ENCODE measurements at regions not wholly inside any gene's neighbourhood (a gene's known extent, or its start where the extent isn't known, plus 50 kb on each side); places are given as distances from the start of the nearest gene placed in this dataset.

- Histone ChIP-seq H3K27me3 (ENCODE audit: insufficient read depth) (no peaks in the 10 kb centered on the region), H4K20me1 (replicated peaks; ENCODE audit: insufficient read depth) (no peaks in the 10 kb centered on the region), H3K36me3 (ENCODE audit: insufficient read depth) (no peaks in the 10 kb centered on the region), H3K79me2 (replicated peaks; ENCODE audit: insufficient read depth) (no peaks in the 10 kb centered on the region), H3K27ac (ENCODE audit: low read depth) (no peak overlapping the region), H3K4me3 (no peak overlapping the region), H3K4me1 (ENCODE audit: insufficient read depth) (peaks cover 11% of the 10 kb centered on the region; the same call in 1 of the 2 replicates), H3F3A (replicated peaks; ENCODE audit: low read depth) (no peaks in the 10 kb centered on the region), H3K4me2 (no peak overlapping the region), H2AFZ (no peak overlapping the region), H3K9me2 (ENCODE audit: insufficient read depth) (no peaks in the 10 kb centered on the region)
- H3K9me3 Mint-ChIP-seq = no peaks in the 10 kb centered on the region
- TF ChIP-seq NANOG (IDR thresholded peaks at IDR 0.05; ENCODE audit: borderline replicate concordance) (no peak), POLR2AphosphoS5 (IDR thresholded peaks at IDR 0.05; ENCODE audit: low read depth) (no peak), CTCF (conservative IDR thresholded peaks at IDR 0.05; ENCODE audit: low read depth in 2 of 2) (no peak), ETS1 (IDR thresholded peaks at IDR 0.05) (no peak), REST (IDR thresholded peaks at IDR 0.05; ENCODE audit: unreplicated experiment) (no peak), EZH2phosphoT487 (IDR thresholded peaks at IDR 0.05; ENCODE audit: unreplicated experiment) (no peak), JUNB (IDR thresholded peaks at IDR 0.05; ENCODE audit: unreplicated experiment) (no peak), ZNF114 (CRISPR knock-in tag; IDR thresholded peaks at IDR 0.05) (no peak), STAT1 (IDR thresholded peaks at IDR 0.05; ENCODE audit: unreplicated experiment) (no peak), ZNF331 (CRISPR knock-in tag; IDR thresholded peaks at IDR 0.05; ENCODE audit: low read depth) (no peak), ZNF462 (CRISPR knock-in tag; IDR thresholded peaks at IDR 0.05) (no peak), CREB1 (CRISPR knock-in tag; IDR thresholded peaks at IDR 0.05; ENCODE audit: low read depth) (no peak), EZH2 (IDR thresholded peaks at IDR 0.05; ENCODE audit: low read depth, unreplicated experiment) (no peak)
- peaks cover 4% of the 10 kb centered on the region for H3K27me3 Mint-ChIP-seq (ENCODE audit: insufficient read depth, low read depth, poor library complexity)
- no peaks in the 10 kb centered on the region for H3K36me3 Mint-ChIP-seq (ENCODE audit: low read depth)
- no peak overlapping the region for H3K27ac Mint-ChIP-seq
- no peak for DNase-seq (ENCODE audit: low spot score)
- H3K4me1 Mint-ChIP-seq = peaks cover 15% of the 10 kb centered on the region
- ATAC-seq = no peak
- H3K4me3 Mint-ChIP-seq = no peak overlapping the region
These were observed 1120.0 kb downstream of the IGSF11 start for GRCh38 chr3:117914540-117915100.

All from GM23338 (cell line).